OCI-LY7 (cell line): ENCODE measurements at regions not wholly inside any gene's neighbourhood (a gene's known extent, or its start where the extent isn't known, plus 50 kb on each side); places are given as distances from the start of the nearest gene placed in this dataset.

ENCODE experiments used
- BruUV-seq: library from RNA; stranded (reverse); fragments of 400-500 nt; replicated peaks from 2 replicates; lab custom pipeline; 2021; lab: Mats Ljungman, UMichigan
- CTCF ChIA-PET: fragments of 300-600 bp; sonication (Branson Sonifier 250); formaldehyde crosslinking; loops from one replicate; lab custom pipeline; 2022; ENCODE audit warnings: antibody characterized with exemption; ENCODE audit not compliant: unreplicated experiment; lab: Charles Lee
- POLR2A ChIA-PET: fragments of 300-600 bp; sonication (Branson Sonifier 250); formaldehyde crosslinking; loops from one replicate; lab custom pipeline; 2022; ENCODE audit warnings: antibody characterized with exemption; lab: Charles Lee
- DNase-seq: peaks from one replicate; pipeline ENCODE4 v3.0.0-alpha.2; 2015; ENCODE audit warnings: low spot score
- H2AFZ ChIP-seq: fragments of 200-600 bp; sonication (generic), shearing (Covaris generic); 2 replicates; pipeline ENCODE4 v1.6.1; 2014; ENCODE audit warnings: mild to moderate bottlenecking, antibody characterized with exemption, low read length, moderate library complexity
- H3K27ac ChIP-seq: fragments of 200-600 bp; sonication (generic); 2 replicates; pipeline ENCODE4 v1.5.1; 2014; ENCODE audit warnings: mixed run types, low read depth, mild to moderate bottlenecking, moderate library complexity, low read length, inconsistent platforms; ENCODE audit not compliant: poor library complexity, severe bottlenecking
- H3K36me3 ChIP-seq: fragments of 200-600 bp; sonication (generic); 2 replicates; pipeline ENCODE4 v1.6.1; 2014; ENCODE audit warnings: mild to moderate bottlenecking, antibody characterized with exemption, low read length, moderate library complexity, mixed read lengths; ENCODE audit not compliant: insufficient read depth
- H3K4me1 ChIP-seq: fragments of 200-600 bp; sonication (generic); 2 replicates; pipeline ENCODE4 v1.5.1; 2014; ENCODE audit warnings: mild to moderate bottlenecking, low read length; ENCODE audit not compliant: insufficient read depth, poor library complexity, severe bottlenecking
- H3K4me2 ChIP-seq: fragments of 200-600 bp; sonication (generic); 2 replicates; pipeline ENCODE4 v1.6.1; 2014; ENCODE audit warnings: mild to moderate bottlenecking, low read length
- H3K4me3 ChIP-seq: fragments of 200-600 bp; sonication (generic); 2 replicates; pipeline ENCODE4 v1.5.1; 2014; ENCODE audit warnings: mild to moderate bottlenecking, low read depth, low read length; ENCODE audit not compliant: poor library complexity, severe bottlenecking
- H3K79me2 ChIP-seq: fragments of 200-600 bp; sonication (generic); 2 replicates; pipeline ENCODE4 v1.6.1; 2016; ENCODE audit warnings: low read depth, mild to moderate bottlenecking, low read length, moderate library complexity, mixed read lengths; ENCODE audit not compliant: insufficient read depth
- H3K9me2 ChIP-seq: fragments of 200-600 bp; sonication (generic); 2 replicates; pipeline ENCODE4 v1.6.1; 2016; ENCODE audit warnings: mild to moderate bottlenecking, low read length, mixed read lengths; ENCODE audit not compliant: insufficient read depth
- H3K9me3 ChIP-seq: fragments of 200-600 bp; sonication (generic); 2 replicates; pipeline ENCODE4 v1.6.1; 2014; ENCODE audit warnings: mild to moderate bottlenecking, mixed run types, low read length, mixed read lengths
- H4K20me1 ChIP-seq: fragments of 200-600 bp; sonication (generic); 2 replicates; pipeline ENCODE4 v1.6.1; 2014; ENCODE audit warnings: mild to moderate bottlenecking, antibody characterized with exemption, low read length, moderate library complexity, mixed read lengths; ENCODE audit not compliant: insufficient read depth
- CTCF ChIP-seq: fragments of 200-600 bp; sonication (generic); conservative IDR thresholded peaks from 2 replicates; pipeline ENCODE4 v1.5.1; 2014; ENCODE audit warnings: mild to moderate bottlenecking, antibody characterized with exemption, low read length, moderate library complexity, mixed read lengths
- EZH2phosphoT487 ChIP-seq: fragments of 200-600 bp; sonication (generic); IDR thresholded peaks from 2 replicates; pipeline ENCODE4 v1.6.1; 2018; ENCODE audit warnings: low read depth, borderline replicate concordance, mild to moderate bottlenecking, mixed run types, antibody characterized with exemption, low read length, moderate library complexity, mixed read lengths
- intact Hi-C: fragments of 100-400 bp; cut with micrococcal nuclease; formaldehyde crosslinking; loops from one replicate; pipeline ENCODE4 v1.10.0; 2022; ENCODE audit not compliant: unreplicated experiment

GRCh38 chr20:24791953-24792352, 157.1 kb upstream of the CST7 start:
- Histone ChIP-seq H4K20me1 (no peaks in the 10 kb centered on the region), H2AFZ (no peak overlapping the region), H3K4me3 (no peak overlapping the region), H3K9me3 (no peaks in the 10 kb centered on the region), H3K27ac (no peak overlapping the region), H3K9me2 (no peaks in the 10 kb centered on the region), H3K4me1 (peaks cover 15% of the 10 kb centered on the region), H3K79me2 (no peaks in the 10 kb centered on the region), H3K4me2 (no peak overlapping the region), H3K36me3 (no peaks in the 10 kb centered on the region)
- POLR2A ChIA-PET, result no interaction called here
- intact Hi-C loops, result no loop called here
- CTCF ChIA-PET, result no interaction called here
- no TSS peak for BruUV-seq
- TF ChIP-seq EZH2phosphoT487, result no peak
- TF ChIP-seq CTCF, result no peak
- no peak for DNase-seq

GRCh38 chr20:24792641-24793495, 156.2 kb upstream of the CST7 start:
- no peaks in the 10 kb centered on the region for H3K9me3 ChIP-seq
- BruUV-seq, result no TSS peak
- H3K9me2 ChIP-seq, result no peaks in the 10 kb centered on the region
- peaks cover 6% of the 10 kb centered on the region for H3K4me1 ChIP-seq
- intact Hi-C loops, result no loop called here
- no peak overlapping the region for H3K4me2 ChIP-seq
- ChIA-PET CTCF (no interaction called here), POLR2A (no interaction called here)
- H4K20me1 ChIP-seq, result no peaks in the 10 kb centered on the region
- TF ChIP-seq EZH2phosphoT487, result no peak
- no peak for TF ChIP-seq CTCF
- H3K36me3 ChIP-seq, result no peaks in the 10 kb centered on the region
- H3K27ac ChIP-seq, result no peak overlapping the region
- H3K4me3 ChIP-seq, result no peak overlapping the region
- no peaks in the 10 kb centered on the region for H3K79me2 ChIP-seq
- no peak overlapping the region for H2AFZ ChIP-seq
- DNase-seq, result no peak

- no peaks in the 10 kb centered on the region for H3K79me2 ChIP-seq
- TF ChIP-seq EZH2phosphoT487 (no peak), CTCF (no peak)
- BruUV-seq, result no TSS peak
- CTCF ChIA-PET, result no interaction called here
- no peaks in the 10 kb centered on the region for H3K36me3 ChIP-seq
- DNase-seq, result no peak
- no peak overlapping the region for H3K4me2 ChIP-seq
- intact Hi-C loops, result no loop called here
- POLR2A ChIA-PET, result no interaction called here
- no peaks in the 10 kb centered on the region for H3K9me2 ChIP-seq
- H2AFZ ChIP-seq, result no peak overlapping the region
- H3K4me1 ChIP-seq, result no peaks in the 10 kb centered on the region
- H3K4me3 ChIP-seq, result no peak overlapping the region
- H3K9me3 ChIP-seq, result no peaks in the 10 kb centered on the region
- no peak overlapping the region for H3K27ac ChIP-seq
- H4K20me1 ChIP-seq, result no peaks in the 10 kb centered on the region
Observed at GRCh38 chr20:24795436-24795835, 153.6 kb upstream of the CST7 start.
